Rectal smooth muscle tissue (tissue), 1 donor: ENCODE measurements at regions not wholly inside any gene's neighbourhood (a gene's known extent, or its start where the extent isn't known, plus 50 kb on each side); places are given as distances from the start of the nearest gene placed in this dataset.
"Not testable (repeated sequence)": the region's sequence is repeated elsewhere in the genome, so short reads cannot be mapped to it uniquely, and the experiment has no call there.

Source experiments
- H3K27ac ChIP-seq: one replicate; pipeline ENCODE4 v1.7.0; 2013; ENCODE audit warnings: low read depth, low read length, inconsistent platforms
- H3K27me3 ChIP-seq: one replicate; pipeline ENCODE4 v1.7.0; 2013; ENCODE audit warnings: low read length; ENCODE audit not compliant: control insufficient read depth, insufficient read depth
- H3K36me3 ChIP-seq: one replicate; pipeline ENCODE4 v1.7.0; 2013; ENCODE audit warnings: low read length; ENCODE audit not compliant: control insufficient read depth, insufficient read depth
- H3K4me1 ChIP-seq: one replicate; pipeline ENCODE4 v1.7.0; 2013; ENCODE audit warnings: low read length; ENCODE audit not compliant: control insufficient read depth, insufficient read depth
- H3K4me3 ChIP-seq: one replicate; pipeline ENCODE4 v1.7.0; 2013; ENCODE audit warnings: low read length
- H3K9ac ChIP-seq: one replicate; pipeline ENCODE4 v1.7.0; 2013; ENCODE audit warnings: low read length

- Histone ChIP-seq H3K9ac (no peak overlapping the region), H3K4me3 (no peak overlapping the region), H3K36me3 (no peaks in the 10 kb centered on the region), H3K27me3 (no peaks in the 10 kb centered on the region), H3K27ac (no peak overlapping the region), H3K4me1 (no peaks in the 10 kb centered on the region)
Measured at GRCh38 chr5:37936091-37936490, 96.2 kb upstream of the GDNF start.

- Histone ChIP-seq H3K9ac (no peak overlapping the region), H3K4me3 (no peak overlapping the region)
Measured at GRCh38 chr5:37933576-37933975, 93.7 kb upstream of the GDNF start.

GRCh38 chr5:37932450-37932849 lies 92.6 kb upstream of the GDNF start:
- H3K4me1 ChIP-seq = no peaks in the 10 kb centered on the region
- H3K4me3 ChIP-seq = no peak overlapping the region
- no peaks in the 10 kb centered on the region for H3K36me3 ChIP-seq
- H3K27ac ChIP-seq = no peak overlapping the region
- H3K27me3 ChIP-seq = no peaks in the 10 kb centered on the region
- no peak overlapping the region for H3K9ac ChIP-seq

More at GRCh38 chr5:37933576-37933975, 93.7 kb upstream of the GDNF start:
- no peaks in the 10 kb centered on the region for H3K36me3 ChIP-seq
- no peak overlapping the region for H3K27ac ChIP-seq
- no peaks in the 10 kb centered on the region for H3K4me1 ChIP-seq
- no peaks in the 10 kb centered on the region for H3K27me3 ChIP-seq

- Histone ChIP-seq H3K4me1 (no peaks in the 10 kb centered on the region), H3K27ac (no peak overlapping the region), H3K36me3 (no peaks in the 10 kb centered on the region), H3K27me3 (no peaks in the 10 kb centered on the region), H3K9ac (no peak overlapping the region), H3K4me3 (no peak overlapping the region)
Measured at GRCh38 chr5:37931541-37931940, 91.7 kb upstream of the GDNF start.

- H3K27ac ChIP-seq = no peak overlapping the region
- no peak overlapping the region for H3K4me3 ChIP-seq
- no peaks in the 10 kb centered on the region for H3K36me3 ChIP-seq
- no peaks in the 10 kb centered on the region for H3K27me3 ChIP-seq
- no peak overlapping the region for H3K9ac ChIP-seq
- H3K4me1 ChIP-seq = no peaks in the 10 kb centered on the region
Measured at GRCh38 chr5:37930350-37930749, 90.5 kb upstream of the GDNF start.

- H3K27me3 ChIP-seq = no peaks in the 10 kb centered on the region
- H3K27ac ChIP-seq = no peak overlapping the region
Measured at GRCh38 chr5:37929791-37930190, 90.0 kb upstream of the GDNF start.

GRCh38 chr5:37927753-37928152 lies 87.9 kb upstream of the GDNF start:
- not testable (repeated sequence) for H3K27ac ChIP-seq, H3K27me3 ChIP-seq, H3K4me3 ChIP-seq, H3K36me3 ChIP-seq, H3K9ac ChIP-seq, H3K4me1 ChIP-seq

More at GRCh38 chr5:37929791-37930190, 90.0 kb upstream of the GDNF start:
- no peak overlapping the region for H3K9ac ChIP-seq
- no peak overlapping the region for H3K4me3 ChIP-seq
- H3K4me1 ChIP-seq = no peaks in the 10 kb centered on the region
- H3K36me3 ChIP-seq = no peaks in the 10 kb centered on the region

GRCh38 chr5:37926732-37927131 lies 86.9 kb upstream of the GDNF start:
- Histone ChIP-seq H3K27me3 (no peaks in the 10 kb centered on the region), H3K27ac (no peak overlapping the region), H3K36me3 (no peaks in the 10 kb centered on the region), H3K9ac (no peak overlapping the region), H3K4me3 (no peak overlapping the region), H3K4me1 (no peaks in the 10 kb centered on the region)

GRCh38 chr5:37921452-37921851 lies 81.6 kb upstream of the GDNF start:
- no peaks in the 10 kb centered on the region for H3K27me3 ChIP-seq
- H3K36me3 ChIP-seq = no peaks in the 10 kb centered on the region
- no peak overlapping the region for H3K9ac ChIP-seq
- peaks cover 2% of the 10 kb centered on the region for H3K4me1 ChIP-seq
- no peak overlapping the region for H3K27ac ChIP-seq
- no peak overlapping the region for H3K4me3 ChIP-seq

- Histone ChIP-seq H3K4me1 (peaks cover 2% of the 10 kb centered on the region), H3K36me3 (no peaks in the 10 kb centered on the region), H3K9ac (no peak overlapping the region), H3K4me3 (no peak overlapping the region), H3K27me3 (no peaks in the 10 kb centered on the region), H3K27ac (no peak overlapping the region)
Measured at GRCh38 chr5:37918424-37918823, 78.6 kb upstream of the GDNF start.

- peaks cover 2% of the 10 kb centered on the region for H3K4me1 ChIP-seq
- H3K9ac ChIP-seq = no peak overlapping the region
- H3K36me3 ChIP-seq = no peaks in the 10 kb centered on the region
- H3K4me3 ChIP-seq = no peak overlapping the region
- no peaks in the 10 kb centered on the region for H3K27me3 ChIP-seq
- no peak overlapping the region for H3K27ac ChIP-seq
Measured at GRCh38 chr5:37916525-37916924, 76.7 kb upstream of the GDNF start.

GRCh38 chr5:37915097-37915736 lies 75.4 kb upstream of the GDNF start:
- H3K4me1 ChIP-seq = peaks cover 2% of the 10 kb centered on the region
- H3K27me3 ChIP-seq = no peaks in the 10 kb centered on the region
- no peak overlapping the region for H3K9ac ChIP-seq
- no peaks in the 10 kb centered on the region for H3K36me3 ChIP-seq
- no peak overlapping the region for H3K27ac ChIP-seq
- H3K4me3 ChIP-seq = no peak overlapping the region

- H3K27ac ChIP-seq, H3K36me3 ChIP-seq, H3K4me3 ChIP-seq, H3K4me1 ChIP-seq, H3K27me3 ChIP-seq, H3K9ac ChIP-seq: not testable (repeated sequence)
Measured at GRCh38 chr5:37909610-37910266, 69.9 kb upstream of the GDNF start.
